Ovary (tissue), 3 donors: ENCODE measurements at regions not wholly inside any gene's neighbourhood (a gene's known extent, or its start where the extent isn't known, plus 50 kb on each side); places are given as distances from the start of the nearest gene placed in this dataset.

Experiments
- POLR2A ChIP-seq: fragments of 450-650 bp; IDR thresholded peaks from one replicate; pipeline ENCODE4 v1.6.1; 2017; ENCODE audit warnings: antibody characterized with exemption, mild to moderate bottlenecking, moderate library complexity
- TF ChIP-seq, protein P1 (sequence below), 3 donors: fragments of 450-650 bp in 2 of 3; fragments of 200-600 bp in 1 of 3; IDR thresholded peaks; one replicate each; pipeline versions ENCODE4 v1.5.1 to v1.8.0; 2016 to 2022; ENCODE audit warnings: antibody characterized with exemption in 3 of 3, mild to moderate bottlenecking in 1 of 3
- donor health status: DM: no; HTN: no; CAD: no.

DNA sequence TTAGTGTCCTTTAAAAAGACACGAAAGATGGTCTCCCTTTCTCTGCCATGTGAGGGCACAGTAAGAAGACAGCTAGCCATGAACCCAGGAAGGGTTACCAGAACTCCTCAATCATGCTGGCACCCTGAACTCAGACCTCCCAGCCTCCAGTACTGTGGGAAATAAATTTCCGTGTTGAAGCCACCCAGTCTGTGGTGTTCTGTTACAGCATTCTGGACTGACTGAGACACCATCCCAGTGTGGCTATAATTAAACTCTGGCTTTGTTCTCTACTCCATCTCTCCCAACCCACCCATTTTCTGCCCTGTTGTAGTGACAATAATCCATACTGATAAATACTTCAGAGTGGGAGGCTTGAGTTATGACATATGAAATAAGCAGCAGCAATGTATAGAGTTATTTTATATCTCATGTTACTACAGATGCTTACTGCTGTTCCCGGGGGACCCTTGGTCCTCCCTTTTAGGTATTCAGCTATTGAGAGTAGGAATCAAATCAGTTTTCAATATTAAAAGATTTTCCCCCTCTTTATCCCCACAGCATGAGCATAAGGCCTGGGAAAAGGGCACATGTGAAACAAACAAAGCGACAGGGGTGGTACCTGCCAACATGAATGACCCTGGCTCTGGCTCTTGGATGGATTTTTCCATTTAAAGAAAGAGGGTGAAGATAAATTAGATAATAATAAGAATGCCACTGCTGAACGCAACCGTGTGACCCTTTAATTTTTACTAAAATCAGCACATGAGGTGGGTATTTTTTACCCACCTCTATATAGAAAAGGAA lies 224.3 kb upstream of the SLC35B3 start:
- TF ChIP-seq POLR2A: no peak
- TF ChIP-seq, protein P1, sequence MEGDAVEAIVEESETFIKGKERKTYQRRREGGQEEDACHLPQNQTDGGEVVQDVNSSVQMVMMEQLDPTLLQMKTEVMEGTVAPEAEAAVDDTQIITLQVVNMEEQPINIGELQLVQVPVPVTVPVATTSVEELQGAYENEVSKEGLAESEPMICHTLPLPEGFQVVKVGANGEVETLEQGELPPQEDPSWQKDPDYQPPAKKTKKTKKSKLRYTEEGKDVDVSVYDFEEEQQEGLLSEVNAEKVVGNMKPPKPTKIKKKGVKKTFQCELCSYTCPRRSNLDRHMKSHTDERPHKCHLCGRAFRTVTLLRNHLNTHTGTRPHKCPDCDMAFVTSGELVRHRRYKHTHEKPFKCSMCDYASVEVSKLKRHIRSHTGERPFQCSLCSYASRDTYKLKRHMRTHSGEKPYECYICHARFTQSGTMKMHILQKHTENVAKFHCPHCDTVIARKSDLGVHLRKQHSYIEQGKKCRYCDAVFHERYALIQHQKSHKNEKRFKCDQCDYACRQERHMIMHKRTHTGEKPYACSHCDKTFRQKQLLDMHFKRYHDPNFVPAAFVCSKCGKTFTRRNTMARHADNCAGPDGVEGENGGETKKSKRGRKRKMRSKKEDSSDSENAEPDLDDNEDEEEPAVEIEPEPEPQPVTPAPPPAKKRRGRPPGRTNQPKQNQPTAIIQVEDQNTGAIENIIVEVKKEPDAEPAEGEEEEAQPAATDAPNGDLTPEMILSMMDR (IDR thresholded peaks at IDR 0.05): no peak
